MCF 10A (cell line): ENCODE measurements at regions not wholly inside any gene's neighbourhood (a gene's known extent, or its start where the extent isn't known, plus 50 kb on each side); places are given as distances from the start of the nearest gene placed in this dataset.

ENCODE experiments used
- BruUV-seq: library from RNA; stranded (reverse); fragments of 400-500 nt; replicated peaks from 2 replicates; lab custom pipeline; 2021; lab: Mats Ljungman, UMichigan
- CTCF ChIA-PET: fragments of 300-600 bp; sonication (Branson Sonifier 250); formaldehyde crosslinking; extraction: SDS; loops from one replicate; lab custom pipeline; 2021; ENCODE audit warnings: antibody characterized with exemption, inconsistent platforms; lab: Yijun Ruan, JAX
- POLR2A ChIA-PET: fragments of 300-600, 350-650 bp; sonication (Branson Sonifier 250); formaldehyde crosslinking; extraction: SDS; loops from one replicate; lab custom pipeline; 2020; ENCODE audit warnings: antibody characterized with exemption, inconsistent platforms; lab: Yijun Ruan, JAX
- DNase-seq: peaks from one replicate; pipeline ENCODE4 v3.0.0-alpha.2; 2018; ENCODE audit not compliant: unreplicated experiment
- H3K27ac Mint-ChIP-seq: one replicate; pipeline ENCODE4 v1.8.0; 2022; ENCODE audit warnings: mild to moderate bottlenecking, low read depth, mixed read lengths; ENCODE audit not compliant: unreplicated experiment
- H3K27me3 Mint-ChIP-seq: one replicate; pipeline ENCODE4 v1.8.0; 2022; ENCODE audit warnings: mixed read lengths; ENCODE audit not compliant: insufficient read depth, unreplicated experiment
- H3K36me3 Mint-ChIP-seq: one replicate; pipeline ENCODE4 v1.8.0; 2022; ENCODE audit warnings: mild to moderate bottlenecking, moderate library complexity, mixed read lengths; ENCODE audit not compliant: insufficient read depth, unreplicated experiment
- H3K4me1 Mint-ChIP-seq: one replicate; pipeline ENCODE4 v1.8.0; 2022; ENCODE audit warnings: mixed read lengths; ENCODE audit not compliant: insufficient read depth, unreplicated experiment
- H3K4me3 Mint-ChIP-seq: one replicate; pipeline ENCODE4 v1.8.0; 2022; ENCODE audit warnings: mild to moderate bottlenecking, moderate library complexity, mixed read lengths; ENCODE audit not compliant: unreplicated experiment
- H3K9me3 Mint-ChIP-seq: one replicate; pipeline ENCODE4 v1.8.0; 2022; ENCODE audit warnings: mixed read lengths; ENCODE audit not compliant: unreplicated experiment
- intact Hi-C: fragments of 100-400 bp; cut with micrococcal nuclease; formaldehyde crosslinking; loops from 2 replicates; pipeline ENCODE4 v1.14.1; 2022
- TF ChIP-seq, protein P1 (sequence below): fragments of 200-600 bp; IDR thresholded peaks from one replicate; pipeline ENCODE4 v1.8.0; 2022; ENCODE audit warnings: antibody characterized with exemption, mild to moderate bottlenecking; ENCODE audit not compliant: unreplicated experiment

DNA sequence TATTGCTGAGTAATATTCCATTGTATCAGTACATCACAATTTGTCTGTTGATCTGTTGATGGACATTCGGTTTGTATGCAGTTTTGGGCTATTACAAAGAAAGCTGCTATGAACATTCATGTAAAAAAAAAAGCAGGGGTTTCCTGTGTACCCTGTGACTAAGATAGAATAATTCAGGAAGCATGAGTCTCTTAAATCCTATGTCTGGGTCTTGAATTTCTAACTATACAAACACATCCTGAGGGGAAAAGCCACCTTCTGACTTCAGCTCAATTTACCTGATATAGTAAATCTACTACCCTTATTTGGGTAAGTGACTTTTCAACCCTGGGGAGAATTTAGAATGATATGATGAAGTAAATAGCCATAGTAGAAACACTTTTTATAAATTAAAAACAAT is 94.6 kb upstream of the FUNDC1 start:
- TF ChIP-seq, protein P1, sequence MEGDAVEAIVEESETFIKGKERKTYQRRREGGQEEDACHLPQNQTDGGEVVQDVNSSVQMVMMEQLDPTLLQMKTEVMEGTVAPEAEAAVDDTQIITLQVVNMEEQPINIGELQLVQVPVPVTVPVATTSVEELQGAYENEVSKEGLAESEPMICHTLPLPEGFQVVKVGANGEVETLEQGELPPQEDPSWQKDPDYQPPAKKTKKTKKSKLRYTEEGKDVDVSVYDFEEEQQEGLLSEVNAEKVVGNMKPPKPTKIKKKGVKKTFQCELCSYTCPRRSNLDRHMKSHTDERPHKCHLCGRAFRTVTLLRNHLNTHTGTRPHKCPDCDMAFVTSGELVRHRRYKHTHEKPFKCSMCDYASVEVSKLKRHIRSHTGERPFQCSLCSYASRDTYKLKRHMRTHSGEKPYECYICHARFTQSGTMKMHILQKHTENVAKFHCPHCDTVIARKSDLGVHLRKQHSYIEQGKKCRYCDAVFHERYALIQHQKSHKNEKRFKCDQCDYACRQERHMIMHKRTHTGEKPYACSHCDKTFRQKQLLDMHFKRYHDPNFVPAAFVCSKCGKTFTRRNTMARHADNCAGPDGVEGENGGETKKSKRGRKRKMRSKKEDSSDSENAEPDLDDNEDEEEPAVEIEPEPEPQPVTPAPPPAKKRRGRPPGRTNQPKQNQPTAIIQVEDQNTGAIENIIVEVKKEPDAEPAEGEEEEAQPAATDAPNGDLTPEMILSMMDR, result no peak
- peaks cover 27% of the 10 kb centered on the region for H3K27me3 Mint-ChIP-seq
- no peaks in the 10 kb centered on the region for H3K4me1 Mint-ChIP-seq
- DNase-seq, result no peak
- intact Hi-C loops, result no loop called here
- POLR2A ChIA-PET, result no interaction called here
- H3K36me3 Mint-ChIP-seq, result no peaks in the 10 kb centered on the region
- BruUV-seq, result no TSS peak
- H3K27ac Mint-ChIP-seq, result no peak overlapping the region
- no peak overlapping the region for H3K4me3 Mint-ChIP-seq
- no peaks in the 10 kb centered on the region for H3K9me3 Mint-ChIP-seq
- CTCF ChIA-PET, result no interaction called here

- no peak overlapping the region for H3K4me3 Mint-ChIP-seq
- POLR2A ChIA-PET, result no interaction called here
- H3K4me1 Mint-ChIP-seq, result no peaks in the 10 kb centered on the region
- TF ChIP-seq, protein P1, result no peak
- no peaks in the 10 kb centered on the region for H3K36me3 Mint-ChIP-seq
- CTCF ChIA-PET, result no interaction called here
- H3K27ac Mint-ChIP-seq, result no peak overlapping the region
- intact Hi-C loops, result no loop called here
- no TSS peak for BruUV-seq
- H3K27me3 Mint-ChIP-seq, result peaks cover 17% of the 10 kb centered on the region
- no peaks in the 10 kb centered on the region for H3K9me3 Mint-ChIP-seq
- DNase-seq, result no peak
Measured at GRCh38 chrX:44621078-44621477, 78.4 kb upstream of the FUNDC1 start.

DNA sequence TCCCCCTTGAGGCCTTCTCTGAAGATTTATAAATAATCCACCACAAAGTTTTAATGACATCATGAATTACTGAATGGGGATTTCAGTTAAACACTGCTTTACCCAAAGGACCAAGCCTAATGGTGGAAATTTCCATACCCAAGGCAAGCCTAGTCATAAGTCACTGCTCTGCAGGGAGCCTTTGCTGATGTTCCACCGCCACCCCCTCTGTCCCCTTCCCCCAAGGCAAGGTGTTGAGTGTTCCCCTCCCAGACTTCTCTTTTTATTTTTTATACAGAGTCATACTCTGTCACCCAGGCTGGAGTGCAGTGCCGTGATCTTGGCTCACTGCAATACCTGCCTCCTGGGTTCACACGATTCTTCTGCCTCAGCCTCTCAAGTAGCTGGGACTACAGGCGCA is 76.4 kb upstream of the FUNDC1 start:
- POLR2A ChIA-PET, result no interaction called here
- H3K9me3 Mint-ChIP-seq, result no peaks in the 10 kb centered on the region
- H3K4me1 Mint-ChIP-seq, result no peaks in the 10 kb centered on the region
- DNase-seq, result no peak
- no peak overlapping the region for H3K27ac Mint-ChIP-seq
- H3K27me3 Mint-ChIP-seq, result peaks cover 20% of the 10 kb centered on the region
- H3K4me3 Mint-ChIP-seq, result no peak overlapping the region
- no peaks in the 10 kb centered on the region for H3K36me3 Mint-ChIP-seq
- CTCF ChIA-PET, result no interaction called here
- TF ChIP-seq, protein P1, result no peak
- no TSS peak for BruUV-seq
- intact Hi-C loops, result no loop called here

DNA sequence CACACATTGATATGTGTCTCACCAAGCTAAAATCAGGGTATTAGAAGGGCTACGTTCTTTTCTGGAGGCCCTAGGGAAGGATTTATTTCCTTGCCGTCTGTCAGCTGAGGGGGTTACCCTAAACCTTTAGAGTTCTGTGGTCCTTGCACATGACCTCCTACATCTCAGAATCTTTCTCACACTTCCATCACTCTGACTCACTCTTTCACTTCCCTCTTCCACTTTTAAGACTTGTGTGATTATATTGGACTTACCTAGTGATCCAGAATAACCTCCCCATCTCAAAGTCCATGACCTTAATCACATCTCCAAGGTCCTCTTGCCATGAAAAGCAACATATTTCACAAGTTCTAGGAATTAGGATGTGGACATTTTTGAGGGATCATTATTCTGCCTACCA is 53.6 kb upstream of the FUNDC1 start:
- no peak for DNase-seq
- intact Hi-C loops, result no loop called here
- Mint-ChIP-seq H3K4me3 (no peak overlapping the region), H3K4me1 (no peaks in the 10 kb centered on the region), H3K27ac (no peak overlapping the region), H3K27me3 (no peaks in the 10 kb centered on the region), H3K36me3 (no peaks in the 10 kb centered on the region), H3K9me3 (peaks cover 8% of the 10 kb centered on the region)
- TF ChIP-seq, protein P1, result no peak
- no TSS peak for BruUV-seq
- CTCF ChIA-PET, result interaction anchor here (0.6 kb wide), 1 partner anchor 668 kb away, joined by 3 read pairs; no protein-coding TSS in a partner anchor
- POLR2A ChIA-PET, result no interaction called here
